GM18951 (cell line): ENCODE measurements at regions not wholly inside any gene's neighbourhood (a gene's known extent, or its start where the extent isn't known, plus 50 kb on each side); places are given as distances from the start of the nearest gene placed in this dataset.

Experiments used
- POLR2A ChIP-seq: IDR thresholded peaks from 4 replicates; pipeline ENCODE4 v1.6.1; 2011; ENCODE audit warnings: mild to moderate bottlenecking; ENCODE audit not compliant: insufficient read length, insufficient read depth; ENCODE audit errors: extremely low read depth
- in situ Hi-C: fragments of 300-500 bp; cut with MboI; formaldehyde crosslinking; loops from one replicate; pipeline ENCODE4 v1.12.0; 2022; ENCODE audit warnings: low sequenced_read_pairs, mixed read lengths, inconsistent platforms; ENCODE audit not compliant: unreplicated experiment

DNA sequence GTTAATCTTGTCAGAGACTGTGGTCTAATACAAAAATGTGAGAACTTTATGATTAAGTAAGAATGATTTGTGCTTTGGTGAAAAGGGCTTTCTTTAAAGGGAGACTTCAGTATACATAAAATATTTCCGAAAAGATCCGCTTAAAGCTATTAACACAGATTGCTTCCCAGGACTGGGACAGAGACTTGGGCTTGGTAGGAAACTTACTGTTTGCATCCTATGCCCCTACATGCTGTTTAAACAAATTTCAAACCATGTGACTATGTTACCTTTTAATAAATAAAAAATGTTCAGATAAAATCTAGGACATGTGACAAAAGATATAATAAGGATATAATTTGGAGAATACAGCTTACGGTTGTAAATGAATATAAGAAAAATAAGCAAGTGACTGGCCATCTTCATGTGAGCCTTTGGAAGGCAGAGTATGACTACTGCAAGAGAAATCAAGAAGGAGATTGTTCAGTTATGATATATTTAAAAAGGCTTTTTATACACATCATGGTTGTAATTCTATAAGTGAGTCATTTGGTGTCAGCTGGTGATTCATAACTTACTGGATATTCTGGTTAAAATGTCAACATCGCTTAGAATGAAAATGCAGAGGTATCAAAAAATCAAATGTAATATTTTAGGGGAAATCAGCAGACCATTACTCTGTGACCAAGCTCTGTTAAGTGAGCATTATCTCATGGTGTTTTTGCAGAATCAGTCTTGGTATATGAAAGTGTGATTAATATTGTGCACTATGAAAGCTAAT is 234.7 kb upstream of the E2F7 start:
- in situ Hi-C loops: no loop called here
- no peak for TF ChIP-seq POLR2A

DNA sequence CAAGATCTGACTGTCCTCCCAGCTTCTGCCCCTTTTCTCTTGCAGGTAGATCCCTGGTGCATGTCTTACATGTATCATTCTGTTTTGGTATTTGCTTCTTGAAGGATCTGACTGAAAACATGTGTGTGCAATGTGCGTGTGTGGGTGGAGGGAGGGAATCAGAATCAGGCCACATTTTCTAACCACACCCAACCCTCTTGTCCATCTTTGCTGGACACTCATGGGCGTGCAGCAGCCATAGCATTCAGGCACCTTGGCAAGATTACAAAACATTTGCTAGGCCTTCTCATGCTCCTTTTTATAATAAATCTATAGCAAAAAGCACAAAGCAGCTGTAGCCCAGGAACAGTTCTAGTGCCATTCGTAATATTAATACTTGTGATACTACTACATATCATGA is 233.6 kb upstream of the E2F7 start:
- no peak for TF ChIP-seq POLR2A
- in situ Hi-C loops: no loop called here

DNA sequence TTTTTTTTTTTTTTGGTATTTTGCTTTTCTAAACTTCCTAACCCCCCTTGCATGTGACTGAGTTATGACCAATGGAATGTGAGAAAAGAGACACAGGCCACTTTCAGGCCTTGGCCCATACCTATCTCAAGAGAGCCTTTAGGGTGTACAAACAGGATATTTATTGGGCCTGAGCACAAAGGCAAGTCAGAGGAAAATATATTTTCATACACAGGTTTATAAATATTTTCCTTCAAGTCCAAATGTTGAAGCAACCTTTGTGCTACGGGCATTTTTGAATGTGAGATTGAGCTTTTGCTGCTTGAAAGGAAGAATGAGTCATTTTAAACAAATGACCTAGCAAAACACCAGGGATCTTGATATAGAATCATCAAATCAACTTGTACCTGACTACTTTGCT is 228.6 kb upstream of the E2F7 start:
- in situ Hi-C loops: no loop called here
- no peak for TF ChIP-seq POLR2A

DNA sequence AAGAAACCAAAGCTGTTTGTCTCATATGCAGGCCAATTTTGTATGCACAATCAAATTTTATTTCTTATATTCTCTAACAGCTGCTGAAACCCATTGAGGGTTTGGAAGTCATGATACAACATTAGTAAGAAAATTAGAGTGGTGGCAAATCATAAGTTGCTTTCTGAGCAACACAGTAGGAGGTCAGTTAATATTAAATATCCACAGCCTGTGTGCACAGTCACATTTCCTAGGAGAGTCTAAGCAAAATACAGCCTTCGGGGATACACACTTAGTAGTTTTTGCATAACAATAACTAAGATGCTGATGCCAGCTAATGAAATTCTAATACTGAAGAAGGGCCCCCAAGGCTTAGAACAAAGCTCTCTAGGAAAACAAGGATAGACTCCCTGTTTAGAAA is 209.6 kb upstream of the E2F7 start:
- in situ Hi-C loops: no loop called here
- TF ChIP-seq POLR2A: no peak

DNA sequence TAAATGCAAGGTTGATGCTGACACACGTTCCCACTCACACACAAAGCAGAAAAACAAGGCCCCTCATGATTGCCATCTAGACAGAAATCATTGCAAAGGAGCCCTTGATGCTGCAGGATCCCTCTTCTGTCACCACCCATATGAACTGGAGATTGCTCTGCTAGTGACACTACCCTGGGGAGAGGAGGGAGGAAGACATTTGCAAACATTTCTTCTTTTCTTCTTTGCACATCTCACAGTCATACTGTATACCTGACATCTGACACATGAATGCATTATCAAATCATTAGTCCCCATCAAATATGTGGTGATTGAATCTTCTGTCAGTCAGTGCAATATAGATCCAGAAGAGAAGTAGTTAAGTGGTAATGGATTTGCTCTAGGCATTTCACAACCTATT is 208.5 kb upstream of the E2F7 start:
- TF ChIP-seq POLR2A: no peak

DNA sequence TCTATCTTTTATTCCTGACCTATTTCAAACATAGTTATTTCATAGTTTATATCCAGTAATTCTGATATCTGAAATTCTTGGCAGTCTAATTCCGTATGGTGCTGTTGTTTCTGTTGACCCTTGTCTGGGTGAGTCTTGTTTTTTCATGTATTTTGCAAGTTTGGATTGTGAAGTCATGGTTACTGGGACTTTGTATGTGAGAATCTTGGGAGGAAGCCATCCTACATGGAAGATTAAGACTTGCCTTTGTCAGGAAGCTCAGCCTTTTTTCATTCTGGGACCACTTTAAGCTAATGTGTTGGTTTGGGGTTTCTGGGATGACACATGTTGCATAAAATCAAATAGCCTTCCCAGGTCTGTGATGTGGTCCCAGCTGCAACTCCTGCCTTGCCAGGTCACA is 191.6 kb upstream of the E2F7 start:
- TF ChIP-seq POLR2A: no peak
- in situ Hi-C loops: no loop called here

More for the DNA sequence above, 208.5 kb upstream of the E2F7 start:
- in situ Hi-C loops: no loop called here

DNA sequence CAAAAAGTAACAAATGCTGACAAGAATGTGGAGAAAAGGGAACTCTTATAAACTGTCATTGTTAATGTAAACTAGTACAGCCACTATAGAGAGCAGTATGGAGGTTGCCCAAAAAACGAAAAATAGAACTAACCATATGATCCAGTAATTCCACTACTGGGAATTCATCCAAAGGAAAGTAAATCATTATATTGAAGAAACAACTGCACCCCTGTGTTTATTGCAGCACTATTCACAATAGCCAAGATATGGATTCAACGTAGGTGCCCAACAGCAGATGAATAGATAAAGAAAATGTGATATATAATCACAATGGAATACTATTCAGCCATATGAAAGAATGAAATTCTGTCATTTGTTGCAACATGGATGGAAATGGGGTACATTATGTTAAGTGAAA is 188.0 kb upstream of the E2F7 start:
- TF ChIP-seq POLR2A: no peak
- in situ Hi-C loops: no loop called here

DNA sequence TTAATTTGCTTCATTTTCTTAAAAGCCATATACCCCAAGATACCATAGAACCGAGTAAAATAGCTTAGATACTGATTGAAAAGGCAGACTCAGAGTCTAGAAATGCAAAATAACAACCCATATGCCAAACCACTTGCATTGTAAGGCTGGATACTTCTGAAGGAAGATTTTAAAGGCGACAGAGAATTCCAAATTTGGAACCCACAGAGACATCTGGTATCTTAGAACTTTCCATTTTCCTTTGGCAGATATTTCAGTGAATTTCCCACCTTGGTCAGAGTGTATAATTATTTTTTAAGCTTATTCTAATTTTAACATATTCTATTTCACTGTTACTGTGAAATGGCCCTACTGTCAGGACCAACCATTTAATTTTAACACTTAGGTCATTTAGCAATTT is 186.4 kb upstream of the E2F7 start:
- in situ Hi-C loops: no loop called here
- no peak for TF ChIP-seq POLR2A

DNA sequence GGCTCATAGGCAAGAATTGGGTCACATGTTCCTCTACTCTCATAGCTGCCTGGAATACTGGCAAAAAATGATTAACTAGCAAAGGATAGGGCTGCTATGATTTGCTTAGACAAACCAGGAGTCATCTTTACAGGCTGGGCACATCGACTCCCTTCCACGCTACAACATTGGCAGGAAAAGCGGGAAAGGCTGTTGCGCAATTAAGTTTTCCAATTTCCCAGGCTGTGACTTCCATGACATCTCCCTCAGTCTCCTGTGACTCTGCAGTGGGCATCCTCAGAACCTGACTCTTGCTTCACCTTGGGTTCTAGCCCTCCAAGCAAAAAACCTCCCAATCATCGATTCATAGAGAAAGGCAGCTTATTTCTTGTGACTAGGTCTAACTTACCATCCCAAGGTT is 184.5 kb upstream of the E2F7 start:
- in situ Hi-C loops: no loop called here

DNA sequence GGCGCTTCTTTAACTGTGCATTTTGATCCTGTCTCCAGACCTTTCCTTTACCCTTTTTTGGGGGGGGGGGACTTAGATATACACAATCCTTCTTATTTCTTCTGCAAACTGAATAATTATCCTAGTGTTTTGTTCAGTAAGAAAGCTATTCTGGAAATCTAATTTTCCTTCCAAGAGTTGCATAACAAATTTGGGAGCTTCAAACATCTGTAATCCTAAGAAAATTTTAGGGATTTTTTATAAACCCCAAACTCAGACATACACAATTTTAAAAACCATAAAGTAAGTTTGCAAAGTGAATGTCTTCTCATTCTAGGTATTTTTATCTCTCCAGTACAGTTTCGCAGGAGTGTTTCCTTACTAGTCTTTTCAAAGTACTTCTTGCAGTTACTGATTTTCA is 182.7 kb upstream of the E2F7 start:
- TF ChIP-seq POLR2A: no peak

More for the DNA sequence above, 184.5 kb upstream of the E2F7 start:
- no peak for TF ChIP-seq POLR2A

DNA sequence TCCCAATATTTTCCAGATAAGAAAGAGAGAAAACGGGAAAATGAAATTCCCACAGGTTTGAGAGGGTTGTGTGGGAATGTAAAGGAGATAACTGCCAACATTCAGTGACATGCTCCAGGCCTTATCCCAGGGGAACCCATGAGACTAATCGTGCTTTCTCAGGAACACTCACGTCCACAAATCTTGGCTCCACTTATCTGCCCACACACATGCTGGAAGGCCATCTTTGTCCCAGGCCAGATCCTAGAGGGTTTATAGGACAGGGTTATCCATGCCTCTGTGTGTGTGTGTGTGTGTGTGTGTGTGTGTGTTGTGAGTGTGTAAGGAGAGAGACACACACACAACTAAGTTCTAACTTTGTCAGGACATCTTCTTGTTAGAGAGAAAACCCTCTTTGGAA is 182.2 kb upstream of the E2F7 start:
- in situ Hi-C loops: no loop called here
- TF ChIP-seq POLR2A: no peak

More for the DNA sequence above, 182.7 kb upstream of the E2F7 start:
- in situ Hi-C loops: no loop called here

DNA sequence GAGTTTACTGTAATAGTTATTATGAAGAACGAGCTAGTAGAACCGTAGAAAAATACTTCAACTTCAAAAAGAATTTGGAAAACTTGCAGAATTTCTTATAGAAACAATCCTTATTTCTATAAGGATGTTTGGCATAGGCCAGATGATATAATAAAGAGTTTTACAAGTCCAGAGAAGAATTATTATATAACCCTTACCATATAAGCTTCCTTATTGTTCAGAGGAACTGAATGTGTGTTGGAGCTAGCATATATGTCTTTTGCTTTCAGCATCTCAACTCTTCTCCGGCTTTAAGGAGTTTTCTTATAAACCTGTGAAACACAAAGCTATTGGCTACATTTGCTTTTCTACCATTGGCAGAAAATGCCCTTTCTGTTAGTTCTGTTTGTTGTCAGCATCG is 178.0 kb upstream of the E2F7 start:
- in situ Hi-C loops: no loop called here
- no peak for TF ChIP-seq POLR2A

DNA sequence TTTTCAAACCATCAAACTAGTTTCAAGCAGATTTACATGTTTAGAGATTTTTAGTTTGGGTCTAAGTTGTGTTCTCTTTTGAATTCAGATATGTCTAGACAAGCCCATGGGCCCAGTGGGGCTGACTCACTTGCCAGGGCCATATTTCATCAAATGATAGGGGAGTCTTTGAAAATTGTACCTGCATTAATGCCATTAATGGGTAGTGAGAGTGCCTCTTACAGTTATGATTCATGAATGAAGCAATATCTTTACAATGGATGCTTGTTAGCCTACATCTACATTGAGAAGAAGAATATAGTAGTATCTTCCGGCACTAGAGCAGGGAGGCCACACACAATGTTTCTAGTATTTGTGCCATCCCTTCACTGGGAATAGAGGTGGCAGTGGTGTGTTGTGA is 174.2 kb upstream of the E2F7 start:
- in situ Hi-C loops: no loop called here
- no peak for TF ChIP-seq POLR2A

DNA sequence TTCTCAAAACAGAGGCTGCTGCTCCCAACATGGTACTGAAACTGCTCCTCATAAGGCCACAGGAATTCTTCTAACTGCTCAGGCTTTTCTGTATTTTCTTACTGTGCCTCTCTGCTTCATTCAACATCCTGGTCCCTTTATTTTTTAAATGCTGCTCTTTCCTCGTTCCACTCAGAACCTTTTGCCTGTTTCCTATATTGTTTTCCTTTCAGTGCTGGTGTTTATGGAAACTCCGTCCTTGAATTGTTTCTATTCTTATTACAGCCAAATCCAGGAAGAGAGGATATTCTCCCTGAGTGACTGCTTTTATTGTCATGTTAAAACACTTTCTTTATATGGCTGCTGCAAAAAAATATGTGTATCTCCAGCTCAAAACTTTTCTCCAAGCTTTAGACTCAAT is 173.0 kb upstream of the E2F7 start:
- in situ Hi-C loops: no loop called here

DNA sequence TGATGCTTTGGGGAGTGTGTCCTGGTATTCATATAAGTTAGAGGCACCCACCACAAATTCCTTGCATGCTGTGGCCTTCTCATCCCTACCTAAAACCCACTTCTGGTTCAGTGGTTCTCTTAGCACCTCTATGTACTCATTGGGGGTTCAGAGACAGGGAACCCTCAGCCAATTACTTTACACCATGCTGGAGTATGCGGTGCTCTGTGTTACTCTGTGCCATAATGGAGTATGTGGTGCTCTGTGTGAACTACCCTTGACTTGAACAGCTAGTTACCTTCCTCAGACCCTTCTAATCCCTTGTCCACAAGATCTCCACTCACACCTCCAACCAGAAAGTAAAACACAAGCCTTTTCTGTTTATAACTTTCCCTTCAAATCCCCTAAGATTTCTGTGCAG is 172.5 kb upstream of the E2F7 start:
- TF ChIP-seq POLR2A: no peak
- in situ Hi-C loops: no loop called here

More for the DNA sequence above, 173.0 kb upstream of the E2F7 start:
- no peak for TF ChIP-seq POLR2A

DNA sequence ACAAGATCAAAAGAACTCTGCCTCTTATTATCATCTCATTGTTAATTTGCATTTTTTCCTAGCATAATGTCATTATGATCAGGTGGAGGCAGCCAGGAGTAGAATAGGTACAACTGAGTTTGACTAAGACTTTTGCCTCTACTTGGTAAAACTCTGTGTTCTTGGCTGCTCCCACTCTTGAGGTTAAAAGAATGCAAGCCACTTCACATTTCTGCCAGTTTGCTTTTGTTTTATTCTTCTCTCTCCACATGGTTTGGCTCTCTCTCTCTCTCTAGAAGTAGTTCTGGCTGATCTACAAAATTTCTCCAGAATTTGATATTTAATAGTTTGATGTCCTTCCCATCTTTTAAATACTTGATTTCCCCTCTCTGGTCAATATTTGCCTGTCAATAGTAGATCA is 170.7 kb upstream of the E2F7 start:
- no peak for TF ChIP-seq POLR2A
- in situ Hi-C loops: no loop called here
